ENCODE measurements at regions not wholly inside any gene's neighbourhood (a gene's known extent, or its start where the extent isn't known, plus 50 kb on each side); places are given as distances from the start of the nearest gene placed in this dataset.

DNA sequence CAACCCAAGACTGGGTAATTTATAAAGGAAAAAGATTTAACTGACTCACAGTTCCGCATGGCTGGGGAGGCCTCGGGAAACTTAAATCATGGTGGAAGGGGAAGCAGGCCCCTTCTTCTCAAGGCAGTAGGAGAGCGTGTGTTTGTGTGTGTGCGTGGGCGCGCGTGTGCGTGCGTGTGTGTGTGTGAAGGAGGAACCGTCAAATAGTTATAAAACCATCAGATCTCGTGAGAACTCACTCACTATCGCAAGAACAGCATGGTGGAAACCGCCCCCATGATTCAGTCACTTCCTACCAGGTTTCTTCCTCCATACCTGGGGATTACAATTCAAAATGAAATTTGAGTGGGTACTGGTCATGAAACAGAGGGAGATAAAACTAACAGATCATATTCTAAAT, 220.1 kb upstream of the EYS start:
- intact Hi-C loops (cut with micrococcal nuclease; ENCODE audit: unreplicated experiment), result no loop called here
- no peak overlapping the region for H3K27ac Mint-ChIP-seq (ENCODE audit: unreplicated experiment)
- DNase-seq, result no peak
- H3K4me1 Mint-ChIP-seq (ENCODE audit: low read depth, unreplicated experiment), result no peaks in the 10 kb centered on the region
- H3K36me3 Mint-ChIP-seq (ENCODE audit: insufficient read depth, unreplicated experiment), result no peaks in the 10 kb centered on the region
- TF ChIP-seq, protein P1, sequence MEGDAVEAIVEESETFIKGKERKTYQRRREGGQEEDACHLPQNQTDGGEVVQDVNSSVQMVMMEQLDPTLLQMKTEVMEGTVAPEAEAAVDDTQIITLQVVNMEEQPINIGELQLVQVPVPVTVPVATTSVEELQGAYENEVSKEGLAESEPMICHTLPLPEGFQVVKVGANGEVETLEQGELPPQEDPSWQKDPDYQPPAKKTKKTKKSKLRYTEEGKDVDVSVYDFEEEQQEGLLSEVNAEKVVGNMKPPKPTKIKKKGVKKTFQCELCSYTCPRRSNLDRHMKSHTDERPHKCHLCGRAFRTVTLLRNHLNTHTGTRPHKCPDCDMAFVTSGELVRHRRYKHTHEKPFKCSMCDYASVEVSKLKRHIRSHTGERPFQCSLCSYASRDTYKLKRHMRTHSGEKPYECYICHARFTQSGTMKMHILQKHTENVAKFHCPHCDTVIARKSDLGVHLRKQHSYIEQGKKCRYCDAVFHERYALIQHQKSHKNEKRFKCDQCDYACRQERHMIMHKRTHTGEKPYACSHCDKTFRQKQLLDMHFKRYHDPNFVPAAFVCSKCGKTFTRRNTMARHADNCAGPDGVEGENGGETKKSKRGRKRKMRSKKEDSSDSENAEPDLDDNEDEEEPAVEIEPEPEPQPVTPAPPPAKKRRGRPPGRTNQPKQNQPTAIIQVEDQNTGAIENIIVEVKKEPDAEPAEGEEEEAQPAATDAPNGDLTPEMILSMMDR (IDR thresholded peaks at IDR 0.05; ENCODE audit: unreplicated experiment), result no peak
- H3K4me3 Mint-ChIP-seq (ENCODE audit: low read depth, unreplicated experiment), result no peak overlapping the region
- peaks cover 4% of the 10 kb centered on the region for H3K9me3 Mint-ChIP-seq (ENCODE audit: low read depth, unreplicated experiment)
- CTCF ChIA-PET, result no interaction called here
- H3K27me3 Mint-ChIP-seq (ENCODE audit: unreplicated experiment), result no peaks in the 10 kb centered on the region
- BruUV-seq (replicated peaks), result no TSS peak

DNA sequence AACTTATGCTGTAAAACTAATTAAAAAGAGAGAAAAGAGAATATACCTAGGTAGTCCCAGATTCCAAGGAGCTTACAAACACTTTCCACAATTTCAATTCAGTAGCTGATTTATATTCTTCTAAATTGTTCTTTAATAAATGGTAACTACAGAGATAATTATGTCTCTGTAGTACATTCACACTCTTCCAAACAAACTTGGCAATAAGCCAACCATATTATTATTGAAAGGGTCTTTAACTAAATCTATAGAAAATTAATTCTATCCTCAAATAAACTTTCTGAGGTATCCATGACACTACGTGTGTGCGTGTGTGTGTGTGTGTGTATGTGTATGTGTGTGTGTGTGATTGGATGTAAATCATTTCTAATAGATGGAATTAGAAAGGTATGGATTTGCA, 217.4 kb upstream of the EYS start:
- no TSS peak for BruUV-seq (replicated peaks)
- H3K4me1 Mint-ChIP-seq (ENCODE audit: low read depth, unreplicated experiment), result no peaks in the 10 kb centered on the region
- peaks cover 7% of the 10 kb centered on the region for H3K9me3 Mint-ChIP-seq (ENCODE audit: low read depth, unreplicated experiment)
- intact Hi-C loops (cut with micrococcal nuclease; ENCODE audit: unreplicated experiment), result no loop called here
- DNase-seq, result no peak
- no peaks in the 10 kb centered on the region for H3K27me3 Mint-ChIP-seq (ENCODE audit: unreplicated experiment)
- no peaks in the 10 kb centered on the region for H3K36me3 Mint-ChIP-seq (ENCODE audit: insufficient read depth, unreplicated experiment)
- no peak overlapping the region for H3K4me3 Mint-ChIP-seq (ENCODE audit: low read depth, unreplicated experiment)
- TF ChIP-seq, protein P1 (IDR thresholded peaks at IDR 0.05; ENCODE audit: unreplicated experiment), result no peak
- CTCF ChIA-PET, result no interaction called here
- no peak overlapping the region for H3K27ac Mint-ChIP-seq (ENCODE audit: unreplicated experiment)

GRCh38 chr6:65922049-65922448, 215.0 kb upstream of the EYS start:
- Mint-ChIP-seq H3K9me3 (ENCODE audit: low read depth, unreplicated experiment) (peaks cover 7% of the 10 kb centered on the region), H3K4me3 (ENCODE audit: low read depth, unreplicated experiment) (no peak overlapping the region), H3K4me1 (ENCODE audit: low read depth, unreplicated experiment) (no peaks in the 10 kb centered on the region), H3K27ac (ENCODE audit: unreplicated experiment) (no peak overlapping the region), H3K27me3 (ENCODE audit: unreplicated experiment) (no peaks in the 10 kb centered on the region), H3K36me3 (ENCODE audit: insufficient read depth, unreplicated experiment) (no peaks in the 10 kb centered on the region)
- intact Hi-C loops (cut with micrococcal nuclease; ENCODE audit: unreplicated experiment), result no loop called here
- CTCF ChIA-PET, result no interaction called here
- no peak for DNase-seq
- TF ChIP-seq, protein P1 (IDR thresholded peaks at IDR 0.05; ENCODE audit: unreplicated experiment), result no peak
- BruUV-seq (replicated peaks), result no TSS peak

DNA sequence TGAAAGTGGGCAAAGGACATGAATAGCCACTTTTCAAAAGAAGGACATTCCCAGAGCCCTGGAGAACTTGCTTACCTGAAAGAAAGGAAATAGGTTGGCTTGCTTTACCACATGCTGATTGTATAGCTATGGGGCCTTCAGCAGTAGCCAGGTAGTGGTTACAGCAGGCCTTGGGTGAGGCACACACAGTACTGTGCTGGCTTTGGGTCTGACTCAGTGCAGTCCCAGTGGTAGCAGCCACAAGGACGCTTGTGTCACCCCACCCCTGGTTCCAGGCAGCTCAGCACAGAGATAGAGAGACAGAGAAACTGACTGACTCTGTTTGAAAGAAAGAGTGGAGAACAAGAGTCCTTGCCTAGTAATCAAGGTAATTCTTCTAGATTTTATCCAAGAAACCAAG, 201.0 kb upstream of the EYS start:
- TF ChIP-seq, protein P1 (IDR thresholded peaks at IDR 0.05; ENCODE audit: unreplicated experiment), result no peak
- H3K9me3 Mint-ChIP-seq (ENCODE audit: low read depth, unreplicated experiment), result peaks cover 18% of the 10 kb centered on the region
- no peaks in the 10 kb centered on the region for H3K27me3 Mint-ChIP-seq (ENCODE audit: unreplicated experiment)
- CTCF ChIA-PET, result no interaction called here
- intact Hi-C loops (cut with micrococcal nuclease; ENCODE audit: unreplicated experiment), result no loop called here
- H3K36me3 Mint-ChIP-seq (ENCODE audit: insufficient read depth, unreplicated experiment), result no peaks in the 10 kb centered on the region
- no peak overlapping the region for H3K4me3 Mint-ChIP-seq (ENCODE audit: low read depth, unreplicated experiment)
- no peak for DNase-seq
- H3K4me1 Mint-ChIP-seq (ENCODE audit: low read depth, unreplicated experiment), result no peaks in the 10 kb centered on the region
- H3K27ac Mint-ChIP-seq (ENCODE audit: unreplicated experiment), result no peak overlapping the region
- BruUV-seq (replicated peaks), result no TSS peak

DNA sequence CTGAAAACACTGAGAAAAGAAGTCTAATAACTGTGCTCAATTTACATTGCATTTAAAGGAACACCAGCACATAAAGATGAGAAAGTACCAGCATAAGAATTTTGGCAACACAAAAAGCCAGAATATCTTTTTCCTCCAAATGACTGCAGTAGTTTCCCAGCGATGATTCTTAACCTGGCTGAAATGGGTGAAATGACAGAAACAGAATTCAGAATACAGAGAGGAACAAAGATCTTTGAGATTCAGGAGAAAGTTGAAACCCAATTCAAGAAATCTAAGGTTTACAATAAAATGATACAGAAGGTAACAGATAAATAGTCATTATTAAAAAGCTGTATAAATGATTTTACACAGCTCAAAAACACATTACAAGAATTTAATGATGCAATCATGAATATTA, 197.0 kb upstream of the EYS start:
- DNase-seq, result no peak
- no peak overlapping the region for H3K27ac Mint-ChIP-seq (ENCODE audit: unreplicated experiment)
- no TSS peak for BruUV-seq (replicated peaks)
- H3K4me3 Mint-ChIP-seq (ENCODE audit: low read depth, unreplicated experiment), result no peak overlapping the region
- intact Hi-C loops (cut with micrococcal nuclease; ENCODE audit: unreplicated experiment), result no loop called here
- peaks cover 12% of the 10 kb centered on the region for H3K9me3 Mint-ChIP-seq (ENCODE audit: low read depth, unreplicated experiment)
- TF ChIP-seq, protein P1 (IDR thresholded peaks at IDR 0.05; ENCODE audit: unreplicated experiment), result no peak
- CTCF ChIA-PET, result no interaction called here
- no peaks in the 10 kb centered on the region for H3K27me3 Mint-ChIP-seq (ENCODE audit: unreplicated experiment)
- H3K36me3 Mint-ChIP-seq (ENCODE audit: insufficient read depth, unreplicated experiment), result no peaks in the 10 kb centered on the region
- H3K4me1 Mint-ChIP-seq (ENCODE audit: low read depth, unreplicated experiment), result no peaks in the 10 kb centered on the region

Data from Calu3 (cell line).